ENCODE measurements at regions not wholly inside any gene's neighbourhood (a gene's known extent, or its start where the extent isn't known, plus 50 kb on each side); places are given as distances from the start of the nearest gene placed in this dataset.

DNA sequence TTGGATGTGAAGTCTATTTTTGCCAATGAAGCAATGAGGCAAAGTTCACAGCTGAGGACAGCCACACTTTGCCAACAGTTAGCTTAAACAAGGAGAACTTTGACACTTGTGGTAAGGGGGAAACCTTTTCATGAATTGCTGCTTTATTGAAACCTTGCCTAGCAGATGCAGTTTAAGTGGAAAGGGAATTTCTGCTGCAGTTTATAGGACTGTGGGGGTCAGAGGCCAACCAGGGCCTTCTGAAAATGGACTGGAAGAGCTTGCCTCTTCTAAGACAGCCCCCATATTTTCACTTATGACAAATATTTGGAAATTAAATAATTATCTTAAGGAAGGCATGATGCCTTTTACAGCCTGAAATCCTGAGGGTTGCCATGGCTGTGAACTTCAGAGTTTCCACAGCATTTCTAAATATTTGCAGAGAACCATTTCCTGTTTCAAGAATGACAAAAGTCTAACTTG, 550.3 kb downstream of the RAB28 start:
- Histone ChIP-seq H3K79me2 (ENCODE audit: low read depth) (no peaks in the 10 kb centered on the region), H3F3A (ENCODE audit: insufficient read depth, low read depth) (no peaks in the 10 kb centered on the region), H3K4me3 (no peak overlapping the region), H3K4me1 (replicated peaks; ENCODE audit: insufficient read depth) (no peaks in the 10 kb centered on the region), H2AFZ (no peak overlapping the region), H4K20me1 (ENCODE audit: insufficient read depth) (no peaks in the 10 kb centered on the region), H3K9me2 (ENCODE audit: insufficient read depth) (no peaks in the 10 kb centered on the region), H3K36me3 (ENCODE audit: low read depth) (no peaks in the 10 kb centered on the region), H3K4me2 (no peak overlapping the region), H3K27ac (no peak overlapping the region), H3K9me3 (ENCODE audit: insufficient read depth, low read depth) (no peaks in the 10 kb centered on the region), H3K27me3 (ENCODE audit: insufficient read depth, low read depth) (no peaks in the 10 kb centered on the region)
- ChIA-PET POLR2A (ENCODE audit: unreplicated experiment) (no interaction called here), CTCF (no interaction called here)
- no peak for TF ChIP-seq EZH2 (IDR thresholded peaks at IDR 0.05; ENCODE audit: low read depth)
- TF ChIP-seq, protein P1, sequence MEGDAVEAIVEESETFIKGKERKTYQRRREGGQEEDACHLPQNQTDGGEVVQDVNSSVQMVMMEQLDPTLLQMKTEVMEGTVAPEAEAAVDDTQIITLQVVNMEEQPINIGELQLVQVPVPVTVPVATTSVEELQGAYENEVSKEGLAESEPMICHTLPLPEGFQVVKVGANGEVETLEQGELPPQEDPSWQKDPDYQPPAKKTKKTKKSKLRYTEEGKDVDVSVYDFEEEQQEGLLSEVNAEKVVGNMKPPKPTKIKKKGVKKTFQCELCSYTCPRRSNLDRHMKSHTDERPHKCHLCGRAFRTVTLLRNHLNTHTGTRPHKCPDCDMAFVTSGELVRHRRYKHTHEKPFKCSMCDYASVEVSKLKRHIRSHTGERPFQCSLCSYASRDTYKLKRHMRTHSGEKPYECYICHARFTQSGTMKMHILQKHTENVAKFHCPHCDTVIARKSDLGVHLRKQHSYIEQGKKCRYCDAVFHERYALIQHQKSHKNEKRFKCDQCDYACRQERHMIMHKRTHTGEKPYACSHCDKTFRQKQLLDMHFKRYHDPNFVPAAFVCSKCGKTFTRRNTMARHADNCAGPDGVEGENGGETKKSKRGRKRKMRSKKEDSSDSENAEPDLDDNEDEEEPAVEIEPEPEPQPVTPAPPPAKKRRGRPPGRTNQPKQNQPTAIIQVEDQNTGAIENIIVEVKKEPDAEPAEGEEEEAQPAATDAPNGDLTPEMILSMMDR (conservative IDR thresholded peaks at IDR 0.05): no peak
- intact Hi-C loops (cut with micrococcal nuclease; ENCODE audit: unreplicated experiment): no loop called here
- DNase-seq: no peak
- BruUV-seq (replicated peaks): no TSS peak

DNA sequence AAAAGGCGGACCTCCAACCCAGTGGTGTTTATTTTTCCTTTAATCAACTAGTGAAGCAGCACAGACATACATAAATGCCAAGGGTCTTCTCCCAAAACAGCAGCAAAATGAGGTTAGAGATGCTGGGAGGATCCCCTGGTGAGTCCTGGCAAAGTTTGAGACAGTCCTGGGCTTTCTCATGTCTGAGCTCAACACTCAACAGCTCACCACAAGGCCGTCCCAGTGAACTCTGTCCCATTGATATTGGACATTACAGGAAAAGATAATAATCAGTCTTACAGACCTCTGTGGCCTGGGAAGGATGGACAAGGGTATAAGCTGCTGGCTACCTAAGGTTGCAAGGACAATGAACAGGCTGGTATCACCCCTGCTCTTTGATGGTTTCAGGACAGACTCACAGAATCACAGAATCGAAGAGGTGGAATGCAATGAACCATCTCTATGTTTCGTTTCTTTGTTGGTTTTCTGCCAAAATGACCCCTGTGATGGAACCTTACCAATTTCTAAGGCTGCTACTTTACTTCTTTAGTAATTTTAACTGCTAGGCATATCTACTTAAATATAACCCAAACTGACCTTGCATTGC, 551.8 kb downstream of the RAB28 start:
- no peak overlapping the region for H3K4me2 ChIP-seq

DNA sequence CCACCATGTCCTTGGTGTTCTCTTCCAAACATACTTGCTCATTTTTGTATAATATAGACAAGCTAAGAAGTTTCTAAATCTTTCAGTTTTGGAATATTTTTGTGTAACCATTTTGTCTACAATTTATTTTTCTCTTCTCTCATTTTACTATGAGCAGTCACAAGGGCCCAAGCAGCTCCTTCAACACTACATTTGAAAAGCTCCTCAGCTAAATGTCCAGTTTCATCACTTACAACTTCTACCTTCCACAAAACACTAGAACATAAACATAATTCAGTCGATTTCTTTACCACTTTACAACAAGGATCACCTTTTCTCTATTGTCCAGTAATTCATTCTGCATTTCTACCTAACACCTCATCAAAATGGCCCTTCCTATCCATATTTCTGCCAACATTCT, 554.4 kb downstream of the RAB28 start:
- no peak for TF ChIP-seq EZH2 (IDR thresholded peaks at IDR 0.05; ENCODE audit: low read depth)
- TF ChIP-seq, protein P1 (conservative IDR thresholded peaks at IDR 0.05): no peak
- H3K79me2 ChIP-seq (ENCODE audit: low read depth): no peaks in the 10 kb centered on the region
- BruUV-seq (replicated peaks): no TSS peak
- intact Hi-C loops (cut with micrococcal nuclease; ENCODE audit: unreplicated experiment): no loop called here
- CTCF ChIA-PET: no interaction called here
- no peaks in the 10 kb centered on the region for H3K9me2 ChIP-seq (ENCODE audit: insufficient read depth)
- H3K4me2 ChIP-seq: no peak overlapping the region
- no peak overlapping the region for H2AFZ ChIP-seq
- no peaks in the 10 kb centered on the region for H3K9me3 ChIP-seq (ENCODE audit: insufficient read depth, low read depth)
- no peak overlapping the region for H3K4me3 ChIP-seq
- H3K36me3 ChIP-seq (ENCODE audit: low read depth): no peaks in the 10 kb centered on the region
- no peaks in the 10 kb centered on the region for H4K20me1 ChIP-seq (ENCODE audit: insufficient read depth)
- POLR2A ChIA-PET (ENCODE audit: unreplicated experiment): no interaction called here
- no peaks in the 10 kb centered on the region for H3K27me3 ChIP-seq (ENCODE audit: insufficient read depth, low read depth)
- H3K4me1 ChIP-seq (replicated peaks; ENCODE audit: insufficient read depth): no peaks in the 10 kb centered on the region
- H3F3A ChIP-seq (ENCODE audit: insufficient read depth, low read depth): no peaks in the 10 kb centered on the region
- DNase-seq: no peak
- H3K27ac ChIP-seq: no peak overlapping the region

More for the DNA sequence above, 551.8 kb downstream of the RAB28 start:
- Histone ChIP-seq H3K4me1 (replicated peaks; ENCODE audit: insufficient read depth) (no peaks in the 10 kb centered on the region), H2AFZ (no peak overlapping the region), H4K20me1 (ENCODE audit: insufficient read depth) (no peaks in the 10 kb centered on the region), H3K36me3 (ENCODE audit: low read depth) (no peaks in the 10 kb centered on the region), H3K79me2 (ENCODE audit: low read depth) (no peaks in the 10 kb centered on the region), H3K27me3 (ENCODE audit: insufficient read depth, low read depth) (no peaks in the 10 kb centered on the region), H3K27ac (no peak overlapping the region), H3K9me3 (ENCODE audit: insufficient read depth, low read depth) (no peaks in the 10 kb centered on the region), H3K4me3 (no peak overlapping the region), H3K9me2 (ENCODE audit: insufficient read depth) (no peaks in the 10 kb centered on the region), H3F3A (ENCODE audit: insufficient read depth, low read depth) (no peaks in the 10 kb centered on the region)
- intact Hi-C loops (cut with micrococcal nuclease; ENCODE audit: unreplicated experiment): no loop called here
- CTCF ChIA-PET: no interaction called here
- BruUV-seq (replicated peaks): no TSS peak
- TF ChIP-seq EZH2 (IDR thresholded peaks at IDR 0.05; ENCODE audit: low read depth): no peak
- TF ChIP-seq, protein P1 (conservative IDR thresholded peaks at IDR 0.05): no peak
- no peak for DNase-seq
- POLR2A ChIA-PET (ENCODE audit: unreplicated experiment): no interaction called here

Measured in PC-9 (cell line).